NB4 (cell line): ENCODE measurements at regions not wholly inside any gene's neighbourhood (a gene's known extent, or its start where the extent isn't known, plus 50 kb on each side); places are given as distances from the start of the nearest gene placed in this dataset.

Experiments
- DNase-seq: peaks from one replicate; pipeline ENCODE4 v3.0.0; 2010; ENCODE audit warnings: low read depth
- H3K4me3 ChIP-seq: one replicate; pipeline ENCODE4 v1.5.1; 2011; ENCODE audit warnings: mild to moderate bottlenecking, low read depth, low read length, moderate library complexity
- MAX ChIP-seq: IDR thresholded peaks from 2 replicates; pipeline ENCODE4 v1.6.1; 2011; ENCODE audit warnings: low read depth, low read length
- MYC ChIP-seq: IDR thresholded peaks from 2 replicates; pipeline ENCODE4 v1.6.1; 2011; ENCODE audit warnings: low read depth, low read length
- POLR2A ChIP-seq: IDR thresholded peaks from 2 replicates; pipeline ENCODE4 v1.6.1; 2011; ENCODE audit warnings: mild to moderate bottlenecking; ENCODE audit not compliant: insufficient read length; ENCODE audit errors: extremely low read depth
- TF ChIP-seq, protein P1 (sequence below): IDR thresholded peaks from one replicate; pipeline ENCODE4 v1.5.1; 2012; ENCODE audit warnings: low read depth, low read length

DNA sequence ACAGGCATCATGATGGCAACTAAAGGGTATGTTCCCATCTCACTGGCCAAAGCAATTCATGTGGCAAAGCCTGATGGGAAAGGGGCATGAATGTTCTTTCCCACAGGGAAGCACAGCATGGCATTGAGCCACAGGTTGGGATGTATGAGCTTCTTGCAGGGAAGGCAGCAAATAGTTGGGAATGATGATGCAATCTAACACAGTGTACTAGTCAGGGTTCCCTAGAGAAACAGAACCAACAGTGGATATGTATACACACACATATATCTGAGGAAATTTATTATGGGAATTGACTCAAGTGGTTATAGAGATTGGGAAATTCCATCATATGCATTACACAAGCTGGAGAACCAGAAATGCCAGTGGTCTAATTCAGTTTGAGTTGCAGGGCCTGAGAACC lies 253.6 kb upstream of the NPVF start:
- TF ChIP-seq MAX (no peak), POLR2A (no peak), MYC (no peak)
- TF ChIP-seq, protein P1, sequence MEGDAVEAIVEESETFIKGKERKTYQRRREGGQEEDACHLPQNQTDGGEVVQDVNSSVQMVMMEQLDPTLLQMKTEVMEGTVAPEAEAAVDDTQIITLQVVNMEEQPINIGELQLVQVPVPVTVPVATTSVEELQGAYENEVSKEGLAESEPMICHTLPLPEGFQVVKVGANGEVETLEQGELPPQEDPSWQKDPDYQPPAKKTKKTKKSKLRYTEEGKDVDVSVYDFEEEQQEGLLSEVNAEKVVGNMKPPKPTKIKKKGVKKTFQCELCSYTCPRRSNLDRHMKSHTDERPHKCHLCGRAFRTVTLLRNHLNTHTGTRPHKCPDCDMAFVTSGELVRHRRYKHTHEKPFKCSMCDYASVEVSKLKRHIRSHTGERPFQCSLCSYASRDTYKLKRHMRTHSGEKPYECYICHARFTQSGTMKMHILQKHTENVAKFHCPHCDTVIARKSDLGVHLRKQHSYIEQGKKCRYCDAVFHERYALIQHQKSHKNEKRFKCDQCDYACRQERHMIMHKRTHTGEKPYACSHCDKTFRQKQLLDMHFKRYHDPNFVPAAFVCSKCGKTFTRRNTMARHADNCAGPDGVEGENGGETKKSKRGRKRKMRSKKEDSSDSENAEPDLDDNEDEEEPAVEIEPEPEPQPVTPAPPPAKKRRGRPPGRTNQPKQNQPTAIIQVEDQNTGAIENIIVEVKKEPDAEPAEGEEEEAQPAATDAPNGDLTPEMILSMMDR, result no peak
- H3K4me3 ChIP-seq, result no peak overlapping the region
- no peak for DNase-seq

DNA sequence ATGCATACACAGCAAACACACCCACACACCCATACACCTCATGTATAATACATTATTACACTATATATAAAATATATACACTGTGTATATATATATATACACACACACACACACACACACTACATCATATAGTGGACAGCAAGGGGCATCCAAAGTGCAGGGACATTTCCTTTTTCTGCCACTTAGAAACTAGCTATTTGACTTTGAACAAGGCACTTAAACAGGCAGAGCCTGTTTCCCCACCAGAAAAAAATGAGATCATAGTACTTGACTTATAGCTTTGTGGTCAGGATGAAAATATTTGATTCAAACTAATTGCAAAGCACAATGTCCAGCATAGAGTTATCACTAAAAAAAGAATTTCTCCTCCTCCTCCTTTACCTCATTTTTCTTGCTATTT lies 254.3 kb upstream of the NPVF start:
- no peak for TF ChIP-seq POLR2A
- H3K4me3 ChIP-seq, result no peak overlapping the region
- DNase-seq, result no peak

DNA sequence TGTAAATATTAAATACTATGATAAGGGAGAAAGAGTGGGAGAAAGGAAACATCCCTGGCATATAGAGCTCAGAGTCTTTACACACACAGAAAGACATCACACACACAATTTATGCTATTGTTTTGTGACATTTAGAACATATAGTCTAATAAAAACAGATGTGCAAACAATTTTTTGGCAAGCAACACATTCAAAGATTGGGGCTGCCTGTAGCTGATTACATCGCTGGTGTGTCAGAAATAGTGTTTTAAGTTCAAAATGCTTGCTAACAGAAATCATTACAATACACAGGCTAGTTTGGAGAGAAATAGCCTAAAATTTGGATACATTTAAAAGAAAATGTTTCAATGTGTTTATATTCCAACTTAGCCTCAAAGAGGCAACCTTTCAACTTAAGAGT lies 256.7 kb upstream of the NPVF start:
- H3K4me3 ChIP-seq, result no peak overlapping the region
- no peak for DNase-seq
- TF ChIP-seq POLR2A, result no peak
- TF ChIP-seq, protein P1, result no peak
- TF ChIP-seq MAX, result no peak
- TF ChIP-seq MYC, result no peak

DNA sequence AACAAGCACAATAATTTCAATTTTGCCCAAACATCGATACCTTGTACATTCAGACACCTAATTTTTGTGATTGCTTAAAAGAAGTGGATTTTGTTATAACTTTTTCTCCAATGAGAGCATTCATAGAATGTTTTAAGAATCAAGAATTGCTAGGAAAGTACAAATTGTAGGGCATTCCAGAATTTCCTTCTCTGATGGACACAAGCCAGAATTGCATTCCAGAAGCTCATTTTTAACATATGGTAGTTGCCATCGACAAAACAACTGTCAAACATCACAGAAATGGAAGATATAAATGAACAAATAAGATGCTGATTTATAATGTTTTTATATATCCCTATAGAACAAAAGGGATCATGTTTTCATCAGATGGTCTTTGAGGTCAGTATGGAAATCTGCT lies 258.4 kb upstream of the NPVF start:
- no peak for DNase-seq
- H3K4me3 ChIP-seq, result no peak overlapping the region
- TF ChIP-seq POLR2A, result no peak
- no peak for TF ChIP-seq MYC
- TF ChIP-seq MAX, result no peak

- TF ChIP-seq MAX (no peak), MYC (no peak), POLR2A (no peak)
- TF ChIP-seq, protein P1, result no peak
- H3K4me3 ChIP-seq, result no peak overlapping the region
Measured at GRCh38 chr7:25493805-25494366, 265.6 kb upstream of the NPVF start.

GRCh38 chr7:25494896-25495295 lies 266.6 kb upstream of the NPVF start:
- no peak overlapping the region for H3K4me3 ChIP-seq
- DNase-seq, result no peak
- TF ChIP-seq MYC, result no peak
- TF ChIP-seq, protein P1, result no peak
- no peak for TF ChIP-seq POLR2A
- no peak for TF ChIP-seq MAX

More at GRCh38 chr7:25493805-25494366, 265.6 kb upstream of the NPVF start:
- DNase-seq, result no peak
